ENCODE measurements at regions not wholly inside any gene's neighbourhood (a gene's known extent, or its start where the extent isn't known, plus 50 kb on each side); places are given as distances from the start of the nearest gene placed in this dataset.

DNA sequence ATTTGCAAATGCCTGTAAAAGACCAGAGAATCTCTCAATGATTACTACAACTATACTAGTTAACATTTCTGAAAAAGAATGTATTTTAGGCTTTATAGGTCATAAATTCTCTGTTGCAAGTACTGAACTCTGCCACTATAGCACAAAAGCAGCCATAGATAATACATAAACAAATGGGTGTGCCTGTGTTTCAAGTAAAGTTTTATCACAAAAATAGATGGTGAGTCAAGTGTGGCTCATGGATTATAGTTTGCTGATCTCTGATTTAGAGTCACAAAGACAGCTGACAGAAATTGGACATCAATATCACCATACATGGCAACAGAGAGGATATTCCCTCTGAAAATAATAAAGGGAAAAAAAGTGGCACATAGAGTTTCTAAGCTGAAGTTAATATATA lies 68.1 kb downstream of the FSCB start:
- TF ChIP-seq, protein P1, sequence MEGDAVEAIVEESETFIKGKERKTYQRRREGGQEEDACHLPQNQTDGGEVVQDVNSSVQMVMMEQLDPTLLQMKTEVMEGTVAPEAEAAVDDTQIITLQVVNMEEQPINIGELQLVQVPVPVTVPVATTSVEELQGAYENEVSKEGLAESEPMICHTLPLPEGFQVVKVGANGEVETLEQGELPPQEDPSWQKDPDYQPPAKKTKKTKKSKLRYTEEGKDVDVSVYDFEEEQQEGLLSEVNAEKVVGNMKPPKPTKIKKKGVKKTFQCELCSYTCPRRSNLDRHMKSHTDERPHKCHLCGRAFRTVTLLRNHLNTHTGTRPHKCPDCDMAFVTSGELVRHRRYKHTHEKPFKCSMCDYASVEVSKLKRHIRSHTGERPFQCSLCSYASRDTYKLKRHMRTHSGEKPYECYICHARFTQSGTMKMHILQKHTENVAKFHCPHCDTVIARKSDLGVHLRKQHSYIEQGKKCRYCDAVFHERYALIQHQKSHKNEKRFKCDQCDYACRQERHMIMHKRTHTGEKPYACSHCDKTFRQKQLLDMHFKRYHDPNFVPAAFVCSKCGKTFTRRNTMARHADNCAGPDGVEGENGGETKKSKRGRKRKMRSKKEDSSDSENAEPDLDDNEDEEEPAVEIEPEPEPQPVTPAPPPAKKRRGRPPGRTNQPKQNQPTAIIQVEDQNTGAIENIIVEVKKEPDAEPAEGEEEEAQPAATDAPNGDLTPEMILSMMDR (IDR thresholded peaks at IDR 0.05): no peak
- no peak for TF ChIP-seq POLR2A (IDR thresholded peaks at IDR 0.05)

Data from thyroid gland (tissue), 4 donors.